GM18870 (cell line): ENCODE measurements at regions not wholly inside any gene's neighbourhood (a gene's known extent, or its start where the extent isn't known, plus 50 kb on each side); places are given as distances from the start of the nearest gene placed in this dataset.

ENCODE experiments used
- ATAC-seq: cut with Tn5 transposase; IDR thresholded peaks from one replicate; pipeline ENCODE4 v1.9.1; 2021; ENCODE audit warnings: moderate library complexity; ENCODE audit not compliant: unreplicated experiment

- ATAC-seq, result no peak
Observed at GRCh38 chr4:182973511-182973911, 56.3 kb upstream of the DCTD start.

DNA sequence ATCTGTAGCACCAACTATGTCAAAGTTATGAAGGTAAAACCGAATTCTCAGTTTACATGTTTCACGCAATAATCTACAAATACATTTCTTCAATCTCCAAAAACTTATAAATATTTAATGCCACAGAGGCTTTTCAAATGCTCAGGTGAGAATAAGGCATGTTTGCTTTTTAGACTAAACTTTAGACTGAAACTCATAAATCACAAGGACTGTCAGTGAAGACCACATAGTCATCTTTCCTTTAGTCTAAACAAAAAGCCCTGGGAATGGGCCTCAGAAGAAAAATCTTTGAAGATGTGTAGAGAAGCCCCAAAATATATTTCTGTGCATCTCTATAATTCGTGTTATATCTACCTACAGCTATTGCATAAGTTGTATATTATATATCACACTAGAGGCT, 54.5 kb upstream of the DCTD start:
- no peak for ATAC-seq

GRCh38 chr4:182969651-182970279, 52.6 kb upstream of the DCTD start:
- peak; percentile 82 for ATAC-seq

GRCh38 chr4:182968917-182969650, 51.9 kb upstream of the DCTD start:
- peak; percentile 44 for ATAC-seq

- ATAC-seq, result no peak
Observed at GRCh38 chr4:182967403-182967802, 50.2 kb upstream of the DCTD start.
